OCI-LY1 (cell line): ENCODE measurements at regions not wholly inside any gene's neighbourhood (a gene's known extent, or its start where the extent isn't known, plus 50 kb on each side); places are given as distances from the start of the nearest gene placed in this dataset.

Experiments used
- H2AFZ ChIP-seq: fragments of 200-600 bp; sonication (generic), shearing (Covaris generic); 2 replicates; pipeline ENCODE4 v1.6.0; 2014; ENCODE audit warnings: antibody characterized with exemption, mild to moderate bottlenecking, low read length
- H3F3A ChIP-seq: fragments of 200-600 bp; sonication (generic), shearing (Covaris generic); 2 replicates; pipeline ENCODE4 v1.6.0; 2014; ENCODE audit warnings: mild to moderate bottlenecking, antibody characterized with exemption, low read length, moderate library complexity; ENCODE audit not compliant: insufficient read depth
- H3K27ac ChIP-seq: fragments of 200-600 bp; sonication (generic); 2 replicates; pipeline ENCODE4 v1.5.1; 2014; ENCODE audit warnings: low read length, mixed run types, mild to moderate bottlenecking, low read depth; ENCODE audit not compliant: poor library complexity, severe bottlenecking
- H3K27me3 ChIP-seq: fragments of 200-600 bp; sonication (generic); 2 replicates; pipeline ENCODE4 v1.6.0; 2014; ENCODE audit warnings: antibody characterized with exemption, mild to moderate bottlenecking, low read length, moderate library complexity; ENCODE audit not compliant: insufficient read depth
- H3K36me3 ChIP-seq: fragments of 200-600 bp; sonication (generic); 2 replicates; pipeline ENCODE4 v1.6.1; 2014; ENCODE audit warnings: mild to moderate bottlenecking, antibody characterized with exemption, low read length, moderate library complexity, mixed read lengths; ENCODE audit not compliant: insufficient read depth
- H3K4me1 ChIP-seq: fragments of 200-600 bp; sonication (generic); 2 replicates; pipeline ENCODE4 v1.5.1; 2014; ENCODE audit warnings: mild to moderate bottlenecking, low read length, moderate library complexity; ENCODE audit not compliant: insufficient read depth, severe bottlenecking
- H3K4me2 ChIP-seq: fragments of 200-600 bp; sonication (generic), shearing (Covaris generic); 2 replicates; pipeline ENCODE4 v1.6.1; 2014; ENCODE audit warnings: low read length
- H3K4me3 ChIP-seq: fragments of 200-600 bp; sonication (generic); 2 replicates; pipeline ENCODE4 v1.5.1; 2014; ENCODE audit warnings: low read length, low read depth, mild to moderate bottlenecking, mixed read lengths; ENCODE audit not compliant: poor library complexity, severe bottlenecking
- H3K79me2 ChIP-seq: fragments of 200-600 bp; shearing (Covaris generic); 2 replicates; pipeline ENCODE4 v1.6.1; 2016; ENCODE audit warnings: mixed run types, low read length, mixed read lengths; ENCODE audit not compliant: insufficient read depth
- H3K9ac ChIP-seq: fragments of 200-600 bp; sonication (generic), shearing (Covaris generic); 2 replicates; pipeline ENCODE4 v1.6.1; 2014; ENCODE audit warnings: mild to moderate bottlenecking, low read length, mixed read lengths
- H3K9me2 ChIP-seq: fragments of 200-600 bp; sonication (generic), shearing (Covaris generic); 2 replicates; pipeline ENCODE4 v1.6.1; 2014; ENCODE audit warnings: low read depth, mild to moderate bottlenecking, low read length, mixed read lengths
- H3K9me3 ChIP-seq: fragments of 200-600 bp; shearing (Covaris generic); 2 replicates; pipeline ENCODE4 v1.6.1; 2014; ENCODE audit warnings: low read length, mixed read lengths
- H4K20me1 ChIP-seq: fragments of 200-600 bp; sonication (generic), shearing (Covaris generic); 2 replicates; pipeline ENCODE4 v1.6.0; 2016; ENCODE audit warnings: mild to moderate bottlenecking, low read length; ENCODE audit not compliant: insufficient read depth
- EZH2 ChIP-seq: fragments of 200-600 bp; sonication (generic), shearing (Covaris generic); IDR thresholded peaks from 2 replicates; pipeline ENCODE4 v1.8.0; 2017; ENCODE audit warnings: borderline replicate concordance, mixed run types, mild to moderate bottlenecking, antibody characterized with exemption, low read length, moderate library complexity, mixed read lengths
- TF ChIP-seq, protein P1 (sequence below): fragments of 200-600 bp; sonication (generic), shearing (Covaris generic); IDR thresholded peaks from 2 replicates; pipeline ENCODE4 v1.5.1; 2017; ENCODE audit warnings: mild to moderate bottlenecking, antibody characterized with exemption, low read length, moderate library complexity, mixed read lengths

GRCh38 chr4:112802780-112803179 is 165.8 kb downstream of the LARP7 start:
- H3K27me3 ChIP-seq, result no peaks in the 10 kb centered on the region
- H3K4me3 ChIP-seq, result no peak overlapping the region
- no peaks in the 10 kb centered on the region for H3K79me2 ChIP-seq
- H3K36me3 ChIP-seq, result no peaks in the 10 kb centered on the region
- no peak overlapping the region for H3K4me2 ChIP-seq
- TF ChIP-seq, protein P1, sequence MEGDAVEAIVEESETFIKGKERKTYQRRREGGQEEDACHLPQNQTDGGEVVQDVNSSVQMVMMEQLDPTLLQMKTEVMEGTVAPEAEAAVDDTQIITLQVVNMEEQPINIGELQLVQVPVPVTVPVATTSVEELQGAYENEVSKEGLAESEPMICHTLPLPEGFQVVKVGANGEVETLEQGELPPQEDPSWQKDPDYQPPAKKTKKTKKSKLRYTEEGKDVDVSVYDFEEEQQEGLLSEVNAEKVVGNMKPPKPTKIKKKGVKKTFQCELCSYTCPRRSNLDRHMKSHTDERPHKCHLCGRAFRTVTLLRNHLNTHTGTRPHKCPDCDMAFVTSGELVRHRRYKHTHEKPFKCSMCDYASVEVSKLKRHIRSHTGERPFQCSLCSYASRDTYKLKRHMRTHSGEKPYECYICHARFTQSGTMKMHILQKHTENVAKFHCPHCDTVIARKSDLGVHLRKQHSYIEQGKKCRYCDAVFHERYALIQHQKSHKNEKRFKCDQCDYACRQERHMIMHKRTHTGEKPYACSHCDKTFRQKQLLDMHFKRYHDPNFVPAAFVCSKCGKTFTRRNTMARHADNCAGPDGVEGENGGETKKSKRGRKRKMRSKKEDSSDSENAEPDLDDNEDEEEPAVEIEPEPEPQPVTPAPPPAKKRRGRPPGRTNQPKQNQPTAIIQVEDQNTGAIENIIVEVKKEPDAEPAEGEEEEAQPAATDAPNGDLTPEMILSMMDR, result no peak
- TF ChIP-seq EZH2, result no peak
- no peaks in the 10 kb centered on the region for H3K4me1 ChIP-seq
- H4K20me1 ChIP-seq, result no peaks in the 10 kb centered on the region
- H3F3A ChIP-seq, result no peaks in the 10 kb centered on the region
- H3K9me2 ChIP-seq, result no peaks in the 10 kb centered on the region
- no peak overlapping the region for H3K27ac ChIP-seq
- no peak overlapping the region for H3K9ac ChIP-seq
- H3K9me3 ChIP-seq, result no peaks in the 10 kb centered on the region
- H2AFZ ChIP-seq, result no peak overlapping the region

DNA sequence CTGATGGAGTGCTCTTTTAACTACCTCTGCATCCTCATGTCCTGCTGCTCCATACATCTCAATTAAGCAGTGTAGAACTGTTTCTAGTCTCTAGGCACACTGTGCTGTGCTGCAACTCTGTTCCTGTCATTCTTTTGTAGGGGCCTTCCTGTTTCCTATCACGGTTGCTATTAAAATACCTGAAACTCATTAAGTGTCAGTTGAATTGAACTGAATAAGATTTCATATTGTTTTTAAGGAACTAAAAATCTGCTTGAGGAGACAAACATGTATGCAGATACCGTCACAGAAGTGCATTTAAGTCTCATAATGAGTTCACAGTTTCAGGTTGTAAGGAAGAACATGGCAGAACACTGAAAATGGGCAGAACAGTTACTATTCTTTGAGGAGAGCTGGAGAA is 170.1 kb downstream of the LARP7 start:
- no peaks in the 10 kb centered on the region for H3K4me1 ChIP-seq
- H4K20me1 ChIP-seq, result no peaks in the 10 kb centered on the region
- TF ChIP-seq, protein P1, result no peak
- no peak for TF ChIP-seq EZH2
- no peaks in the 10 kb centered on the region for H3F3A ChIP-seq
- H3K36me3 ChIP-seq, result no peaks in the 10 kb centered on the region
- H3K27me3 ChIP-seq, result no peaks in the 10 kb centered on the region
- H3K4me2 ChIP-seq, result no peak overlapping the region
- H3K9ac ChIP-seq, result no peak overlapping the region
- no peaks in the 10 kb centered on the region for H3K9me3 ChIP-seq
- H3K4me3 ChIP-seq, result no peak overlapping the region
- H3K9me2 ChIP-seq, result no peaks in the 10 kb centered on the region
- H3K79me2 ChIP-seq, result no peaks in the 10 kb centered on the region
- no peak overlapping the region for H2AFZ ChIP-seq
- no peak overlapping the region for H3K27ac ChIP-seq

DNA sequence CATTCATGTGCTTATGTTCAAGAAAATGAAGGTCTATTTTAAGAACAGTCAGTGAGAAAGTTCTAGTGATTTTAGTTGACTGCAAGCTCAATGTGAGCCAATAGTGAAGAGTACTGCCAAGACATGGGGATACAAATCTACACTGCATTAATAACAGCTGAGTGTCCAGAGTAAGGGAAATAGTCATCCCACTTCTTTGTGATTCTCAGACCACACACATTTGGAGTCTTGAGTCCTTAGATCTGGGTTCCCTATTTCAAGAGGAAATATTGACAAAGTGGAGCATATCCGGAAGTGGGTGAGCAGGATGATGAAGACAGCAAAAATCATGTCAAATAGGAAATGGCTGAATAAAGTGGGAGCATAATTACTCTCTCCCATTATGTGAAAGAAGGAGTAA is 171.1 kb downstream of the LARP7 start:
- no peak overlapping the region for H2AFZ ChIP-seq
- H3F3A ChIP-seq, result no peaks in the 10 kb centered on the region

More for the DNA sequence above, 171.1 kb downstream of the LARP7 start:
- Histone ChIP-seq H3K9ac (no peak overlapping the region), H3K4me3 (no peak overlapping the region), H3K9me3 (no peaks in the 10 kb centered on the region), H3K79me2 (no peaks in the 10 kb centered on the region), H3K27ac (no peak overlapping the region), H4K20me1 (no peaks in the 10 kb centered on the region), H3K4me1 (no peaks in the 10 kb centered on the region), H3K9me2 (no peaks in the 10 kb centered on the region), H3K36me3 (no peaks in the 10 kb centered on the region), H3K4me2 (no peak overlapping the region), H3K27me3 (no peaks in the 10 kb centered on the region)
- TF ChIP-seq, protein P1, result no peak
- TF ChIP-seq EZH2, result no peak
